HCT116 (cell line): ENCODE measurements at regions not wholly inside any gene's neighbourhood (a gene's known extent, or its start where the extent isn't known, plus 50 kb on each side); places are given as distances from the start of the nearest gene placed in this dataset.

Source experiments
- ATAC-seq: fragments of 200-7000 bp; cut with Tn5 transposase; 2 replicates; pipeline ENCODE4 v1.9.1; 2020; ENCODE audit warnings: mild to moderate bottlenecking, moderate library complexity
- BruUV-seq: library from RNA; stranded (reverse); fragments of 400-500 nt; replicated peaks from 2 replicates; lab custom pipeline; 2021; lab: Mats Ljungman, UMichigan
- CTCF ChIA-PET: fragments of 300-600 bp; sonication (Branson Sonifier 250); formaldehyde crosslinking; loops from one replicate; lab custom pipeline; 2021; ENCODE audit warnings: antibody characterized with exemption; lab: Charles Lee
- POLR2A ChIA-PET: fragments of 300-600, 350-600 bp; sonication (Branson Sonifier 250); formaldehyde crosslinking; loops from one replicate; lab custom pipeline; 2021; ENCODE audit warnings: antibody characterized with exemption; lab: Charles Lee
- RAD21 ChIA-PET, 2 experiments: fragments of 300-600 bp; sonication (Branson Sonifier 250); formaldehyde crosslinking; loops; one replicate each; lab custom pipeline; 2023; ENCODE audit warnings: low total read pairs in 2 of 2; ENCODE audit not compliant: uncharacterized antibody in 2 of 2, unreplicated experiment in 2 of 2, low non-redundant PET in 1 of 2; lab: Charles Lee
- DNase-seq: peaks from one replicate; pipeline ENCODE4 v3.0.0-alpha.2; 2010; ENCODE audit warnings: low read depth, low spot score
- H2AFZ ChIP-seq: fragments of 200-600 bp; shearing (Covaris generic), sonication (generic); 2 replicates; pipeline ENCODE4 v1.6.1; 2017; ENCODE audit warnings: low read depth, mixed run types, mixed read lengths, antibody characterized with exemption, low read length; ENCODE audit not compliant: poor library complexity, severe bottlenecking
- H3K27ac ChIP-seq: 2 replicates; pipeline ENCODE4 v1.5.1; 2012; ENCODE audit warnings: low read depth, low read length
- H3K27me3 ChIP-seq: fragments of 200-600 bp; sonication (generic); 2 replicates; pipeline ENCODE4 v1.6.1; 2016; ENCODE audit warnings: mixed run types, low read length, mixed read lengths; ENCODE audit not compliant: insufficient read depth
- H3K36me3 ChIP-seq, 2 experiments: fragments of 200-500 bp in 1 of 2; fragments of 200-600 bp in 1 of 2; sonication (Bioruptor generic) in 1 of 2; sonication (generic) in 1 of 2; 2 replicates each; pipeline versions ENCODE4 v1.5.1 to v1.6.1; 2014 to 2016; ENCODE audit warnings: low read length in 2 of 2, inconsistent platforms in 1 of 2, mixed read lengths in 1 of 2, mixed run types in 1 of 2; ENCODE audit not compliant: insufficient read depth in 2 of 2, control insufficient read depth in 1 of 2
- H3K4me1 ChIP-seq, 2 experiments: fragments of 200-600 bp in 1 of 2; sonication (generic) in 1 of 2; 2 replicates each; pipeline versions ENCODE4 v1.5.1 to v1.6.1; 2012 to 2017; ENCODE audit warnings: low read length in 2 of 2, inconsistent platforms in 1 of 2, mild to moderate bottlenecking in 1 of 2, mixed read lengths in 1 of 2, mixed run types in 1 of 2, moderate library complexity in 1 of 2; ENCODE audit not compliant: insufficient read depth in 2 of 2, control insufficient read depth in 1 of 2
- H3K4me2 ChIP-seq: fragments of 200-600 bp; sonication (generic); 2 replicates; pipeline ENCODE4 v1.6.1; 2017; ENCODE audit warnings: mixed run types, low read length, mixed read lengths
- H3K4me3 ChIP-seq, 2 experiments: fragments of 200-600 bp in 1 of 2; sonication (generic) in 1 of 2; replicated peaks in 1 of 2; 2 replicates each; pipeline ENCODE4 v1.5.1; 2011 to 2016; ENCODE audit warnings: low read length in 2 of 2, control low read depth in 1 of 2, low read depth in 1 of 2, mild to moderate bottlenecking in 1 of 2, mixed read lengths in 1 of 2, mixed run types in 1 of 2
- H3K79me2 ChIP-seq: fragments of 200-600 bp; sonication (generic); 2 replicates; pipeline ENCODE4 v1.6.1; 2017; ENCODE audit warnings: mild to moderate bottlenecking, mixed run types, low read length, moderate library complexity, mixed read lengths; ENCODE audit not compliant: insufficient read depth
- H3K9ac ChIP-seq: fragments of 200-600 bp; sonication (generic); 2 replicates; pipeline ENCODE4 v1.6.1; 2016; ENCODE audit warnings: low read length, mixed read lengths
- H3K9me2 ChIP-seq: fragments of 200-600 bp; sonication (generic), shearing (Covaris generic); 2 replicates; pipeline ENCODE4 v1.6.1; 2017; ENCODE audit warnings: mixed run types, mild to moderate bottlenecking, moderate library complexity; ENCODE audit not compliant: insufficient read depth
- H3K9me3 ChIP-seq, 2 experiments: fragments of 200-500 bp in 1 of 2; fragments of 200-600 bp in 1 of 2; sonication (Bioruptor generic) in 1 of 2; sonication (generic) in 1 of 2; 2 replicates each; pipeline ENCODE4 v1.6.1; 2014 to 2017; ENCODE audit warnings: low read length in 2 of 2, mixed read lengths in 2 of 2, inconsistent platforms in 1 of 2, low read depth in 1 of 2, mild to moderate bottlenecking in 1 of 2, mixed run types in 1 of 2, moderate library complexity in 1 of 2; ENCODE audit not compliant: control insufficient read depth in 1 of 2, insufficient read depth in 1 of 2
- H4K20me1 ChIP-seq: fragments of 200-600 bp; sonication (generic), shearing (Covaris generic); 2 replicates; pipeline ENCODE4 v1.6.1; 2017; ENCODE audit warnings: mixed run types, mild to moderate bottlenecking, moderate library complexity; ENCODE audit not compliant: insufficient read depth
- CEBPB ChIP-seq: IDR thresholded peaks from 2 replicates; pipeline ENCODE4 v1.6.1; 2012; ENCODE audit warnings: low read depth
- CTCF ChIP-seq, 3 experiments: fragments of 200-600 bp in 1 of 3; sonication (generic) in 1 of 3; IDR thresholded peaks in 2 of 3; conservative IDR thresholded peaks in 1 of 3; 2 replicates each; pipeline ENCODE4 v1.5.1; 2012 to 2017; ENCODE audit warnings: low read depth in 2 of 3, low read length in 2 of 3, antibody characterized with exemption in 1 of 3, borderline replicate concordance in 1 of 3, control low read depth in 1 of 3, mild to moderate bottlenecking in 1 of 3, mixed read lengths in 1 of 3, mixed run types in 1 of 3, moderate library complexity in 1 of 3; ENCODE audit not compliant: insufficient read depth in 1 of 3
- ELF1 ChIP-seq: IDR thresholded peaks from 2 replicates; pipeline ENCODE4 v1.6.1; 2012; ENCODE audit warnings: low read depth, borderline replicate concordance
- EZH2phosphoT487 ChIP-seq: fragments of 200-600 bp; IDR thresholded peaks from 2 replicates; pipeline ENCODE4 v1.6.1; 2018; ENCODE audit warnings: antibody characterized with exemption, borderline replicate concordance
- JUND ChIP-seq: IDR thresholded peaks from 2 replicates; pipeline ENCODE4 v1.6.1; 2012
- RAD21 ChIP-seq: IDR thresholded peaks from 2 replicates; pipeline ENCODE4 v1.6.1; 2012; ENCODE audit warnings: low read depth, mild to moderate bottlenecking
- SIN3A ChIP-seq: IDR thresholded peaks from 2 replicates; pipeline ENCODE4 v1.6.1; 2012; ENCODE audit warnings: low read depth
- TCF7L2 ChIP-seq: IDR thresholded peaks from 2 replicates; pipeline ENCODE4 v1.7.0; 2011; ENCODE audit warnings: borderline replicate concordance, inconsistent platforms; ENCODE audit not compliant: insufficient read depth, insufficient read length; ENCODE audit errors: extremely low read depth
- ZBTB33 ChIP-seq: IDR thresholded peaks from 2 replicates; pipeline ENCODE4 v1.6.1; 2011; ENCODE audit warnings: mild to moderate bottlenecking, low read length, moderate library complexity; ENCODE audit not compliant: insufficient replicate concordance; ENCODE audit errors: extremely low read depth
- intact Hi-C: fragments of 100-400 bp; cut with micrococcal nuclease; formaldehyde crosslinking; loops from 2 replicates; pipeline ENCODE4 v1.10.0; 2022

GRCh38 chrX:46016296-46016695 is 528.9 kb downstream of the ZNF674 start:
- Histone ChIP-seq H3K79me2 (no peaks in the 10 kb centered on the region), H3K36me3 (no peaks in the 10 kb centered on the region), H3K4me3 (no peak overlapping the region), H3K4me1 (no peaks in the 10 kb centered on the region), H3K9me3 (no peaks in the 10 kb centered on the region), H3K9me2 (no peaks in the 10 kb centered on the region), H3K9ac (no peak overlapping the region), H2AFZ (no peak overlapping the region), H3K4me2 (no peak overlapping the region), H3K27me3 (no peaks in the 10 kb centered on the region), H4K20me1 (no peaks in the 10 kb centered on the region), H3K27ac (no peak overlapping the region)
- ChIA-PET POLR2A (no interaction called here), CTCF (no interaction called here), RAD21 (no interaction called here)
- no peak for DNase-seq
- TF ChIP-seq EZH2phosphoT487 = no peak
- no peak for TF ChIP-seq SIN3A
- TF ChIP-seq JUND = no peak
- TF ChIP-seq TCF7L2 = no peak
- no peak for TF ChIP-seq RAD21
- no peak for TF ChIP-seq CTCF (IDR thresholded peaks at IDR 0.05 in 2 of 3, conservative IDR thresholded peaks at IDR 0.05 in 1 of 3; ENCODE audit: borderline replicate concordance in 1 of 3, insufficient read depth in 1 of 3, low read depth in 2 of 3, low read length in 2 of 3)
- no peak for TF ChIP-seq CEBPB
- no peak for TF ChIP-seq ZBTB33
- no peak for TF ChIP-seq ELF1
- no peak for ATAC-seq
- no TSS peak for BruUV-seq
- intact Hi-C loops = no loop called here
